ENCODE measurements at regions not wholly inside any gene's neighbourhood (a gene's known extent, or its start where the extent isn't known, plus 50 kb on each side); places are given as distances from the start of the nearest gene placed in this dataset.

DNA sequence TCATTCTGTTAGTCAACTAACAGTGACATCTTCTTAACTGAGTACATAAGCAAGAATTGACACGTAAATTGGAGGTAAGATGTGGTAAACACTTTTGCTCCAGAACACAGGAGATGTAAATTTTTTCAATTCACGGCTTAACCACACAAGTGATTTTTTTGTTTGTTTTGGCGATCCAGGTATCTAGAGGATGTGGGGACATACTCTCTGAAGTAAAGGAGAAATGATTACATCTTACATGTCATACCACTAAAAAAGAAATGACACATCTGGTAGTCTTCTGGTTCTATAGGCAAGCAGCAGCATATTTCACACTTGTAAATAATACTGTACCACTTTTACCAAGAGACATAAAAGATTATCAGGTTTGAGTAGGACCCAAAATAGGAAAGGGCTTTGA, 200.3 kb upstream of the ZWINT start:
- TF ChIP-seq, protein P1, sequence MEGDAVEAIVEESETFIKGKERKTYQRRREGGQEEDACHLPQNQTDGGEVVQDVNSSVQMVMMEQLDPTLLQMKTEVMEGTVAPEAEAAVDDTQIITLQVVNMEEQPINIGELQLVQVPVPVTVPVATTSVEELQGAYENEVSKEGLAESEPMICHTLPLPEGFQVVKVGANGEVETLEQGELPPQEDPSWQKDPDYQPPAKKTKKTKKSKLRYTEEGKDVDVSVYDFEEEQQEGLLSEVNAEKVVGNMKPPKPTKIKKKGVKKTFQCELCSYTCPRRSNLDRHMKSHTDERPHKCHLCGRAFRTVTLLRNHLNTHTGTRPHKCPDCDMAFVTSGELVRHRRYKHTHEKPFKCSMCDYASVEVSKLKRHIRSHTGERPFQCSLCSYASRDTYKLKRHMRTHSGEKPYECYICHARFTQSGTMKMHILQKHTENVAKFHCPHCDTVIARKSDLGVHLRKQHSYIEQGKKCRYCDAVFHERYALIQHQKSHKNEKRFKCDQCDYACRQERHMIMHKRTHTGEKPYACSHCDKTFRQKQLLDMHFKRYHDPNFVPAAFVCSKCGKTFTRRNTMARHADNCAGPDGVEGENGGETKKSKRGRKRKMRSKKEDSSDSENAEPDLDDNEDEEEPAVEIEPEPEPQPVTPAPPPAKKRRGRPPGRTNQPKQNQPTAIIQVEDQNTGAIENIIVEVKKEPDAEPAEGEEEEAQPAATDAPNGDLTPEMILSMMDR (conservative IDR thresholded peaks at IDR 0.05; ENCODE audit: low read depth, low read length), result no peak
- no peak overlapping the region for H3K4me3 ChIP-seq (ENCODE audit: low read depth, low read length)
- DNase-seq (ENCODE audit: low read depth), result no peak

DNA sequence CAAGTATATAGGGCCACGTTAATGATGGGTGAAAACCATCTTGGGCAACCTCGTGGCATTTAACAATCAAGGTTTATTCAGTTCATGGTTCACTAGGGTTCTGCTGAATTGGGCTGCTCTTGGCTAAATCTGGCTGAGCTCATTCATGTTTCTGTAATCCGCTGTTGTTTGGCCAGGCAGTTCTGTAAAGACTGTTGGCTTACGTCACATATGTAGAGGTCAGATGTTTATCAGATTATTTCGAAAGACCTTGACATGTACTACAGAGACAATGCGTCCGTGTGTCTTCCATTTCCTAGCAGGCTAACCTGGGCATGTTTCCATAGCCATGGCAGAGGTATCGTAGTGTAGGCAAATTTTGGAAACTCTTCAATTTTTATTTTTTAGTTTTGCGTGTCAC, 190.0 kb upstream of the ZWINT start:
- H3K4me3 ChIP-seq (ENCODE audit: low read depth, low read length), result no peak overlapping the region
- no peak for DNase-seq (ENCODE audit: low read depth)
- TF ChIP-seq, protein P1 (conservative IDR thresholded peaks at IDR 0.05; ENCODE audit: low read depth, low read length), result no peak

DNA sequence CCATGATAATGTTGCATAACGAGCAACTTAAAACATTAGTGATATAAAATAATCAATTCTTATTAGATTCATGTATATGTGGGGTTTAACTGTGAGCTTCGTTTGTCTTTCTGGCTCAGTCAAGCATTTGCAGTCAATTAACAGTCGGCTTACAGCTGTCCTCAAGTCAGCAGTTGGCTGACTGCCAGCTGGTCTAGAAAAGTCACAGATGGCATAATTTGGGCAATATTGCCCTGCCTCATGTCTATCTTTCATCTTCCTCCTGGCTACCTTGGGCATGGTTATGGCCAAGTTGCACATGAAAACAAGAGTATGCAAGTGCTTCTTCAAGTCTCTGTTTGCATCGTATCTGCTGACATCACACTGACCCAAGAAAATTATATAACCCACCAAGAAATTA, 186.1 kb upstream of the ZWINT start:
- no peak for DNase-seq (ENCODE audit: low read depth)
- TF ChIP-seq, protein P1 (conservative IDR thresholded peaks at IDR 0.05; ENCODE audit: low read depth, low read length), result no peak
- no peak overlapping the region for H3K4me3 ChIP-seq (ENCODE audit: low read depth, low read length)

DNA sequence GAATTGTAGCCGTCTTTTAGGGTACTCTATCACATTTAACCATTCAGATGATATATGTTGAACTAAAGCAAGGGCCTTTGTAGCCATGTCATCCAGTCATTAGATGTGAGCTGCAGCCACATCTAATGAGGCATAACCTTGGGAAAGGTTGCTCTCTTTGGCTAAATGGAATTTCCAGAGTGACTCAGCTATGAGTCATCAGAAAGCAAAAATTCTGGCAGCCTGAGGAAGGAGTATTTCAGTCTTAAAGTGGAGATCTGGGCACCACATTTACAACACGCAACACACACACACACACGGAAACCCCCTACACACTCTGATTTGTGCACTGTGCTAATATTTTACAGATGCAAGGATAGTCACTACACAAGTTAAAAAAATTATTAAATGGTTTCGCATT, 176.9 kb upstream of the ZWINT start:
- no peak overlapping the region for H3K4me3 ChIP-seq (ENCODE audit: low read depth, low read length)
- peak; percentile 98 for DNase-seq (ENCODE audit: low read depth)
- TF ChIP-seq, protein P1 (conservative IDR thresholded peaks at IDR 0.05; ENCODE audit: low read depth, low read length), result no peak

DNA sequence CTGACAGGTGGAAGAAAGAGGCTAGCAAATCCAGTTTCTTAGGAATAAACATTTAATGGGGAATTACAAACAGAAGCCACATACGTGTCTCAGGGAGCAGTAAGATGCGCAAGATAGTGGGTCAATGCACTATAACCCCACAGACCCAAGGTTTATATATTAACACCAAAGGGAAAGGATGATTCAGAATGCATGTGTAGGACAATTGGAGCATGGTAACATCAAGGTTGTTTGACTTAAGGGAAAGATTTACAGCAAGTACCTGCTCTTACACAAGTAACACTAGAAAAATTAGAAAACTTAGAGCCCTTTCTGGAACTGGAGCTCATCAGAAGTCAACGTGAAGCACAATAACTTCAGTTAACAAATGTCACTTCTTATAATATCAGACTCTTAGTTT, 161.1 kb upstream of the ZWINT start:
- H3K4me3 ChIP-seq (ENCODE audit: low read depth, low read length), result no peak overlapping the region
- no peak for DNase-seq (ENCODE audit: low read depth)
- TF ChIP-seq, protein P1 (conservative IDR thresholded peaks at IDR 0.05; ENCODE audit: low read depth, low read length), result no peak

DNA sequence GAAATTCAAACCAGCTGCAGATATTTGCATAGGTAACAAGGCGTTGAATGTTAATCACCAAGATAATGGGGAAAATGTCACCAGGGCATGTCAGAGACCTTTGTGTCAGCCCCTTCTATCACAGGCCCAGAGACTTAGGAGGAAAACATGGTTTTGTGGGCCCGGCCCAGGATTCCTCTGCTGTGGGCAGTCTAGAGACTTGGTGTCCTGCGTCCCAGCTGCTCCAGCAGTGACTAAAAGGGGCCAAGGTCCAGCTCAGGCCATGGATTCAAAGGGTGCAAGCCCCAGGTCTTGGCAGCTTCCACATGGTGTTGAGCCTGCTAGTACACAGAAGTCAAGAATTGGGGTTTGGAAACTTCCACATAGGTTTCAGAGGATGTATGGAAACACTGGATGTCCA, 147.5 kb upstream of the ZWINT start:
- H3K4me3 ChIP-seq (ENCODE audit: low read depth, low read length), result no peak overlapping the region
- no peak for DNase-seq (ENCODE audit: low read depth)
- TF ChIP-seq, protein P1 (conservative IDR thresholded peaks at IDR 0.05; ENCODE audit: low read depth, low read length), result no peak

DNA sequence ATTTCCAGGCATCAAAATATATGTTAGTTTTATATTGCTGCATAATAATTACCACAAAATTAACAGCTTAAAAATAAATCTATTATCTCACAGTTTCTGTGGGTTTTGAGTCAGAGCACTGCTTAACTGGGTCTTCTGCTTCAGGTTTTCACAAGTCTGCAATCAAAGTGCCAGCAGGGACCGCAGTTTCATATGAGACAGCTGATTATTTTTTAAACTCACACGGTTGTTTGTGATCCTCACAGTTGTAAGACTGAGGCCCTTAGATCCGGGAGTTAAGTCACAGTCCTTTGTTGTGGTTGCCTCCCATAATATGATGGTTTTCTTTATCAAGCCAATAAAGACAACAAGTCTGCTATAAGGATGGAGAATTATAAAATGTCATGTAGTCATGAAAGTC, 146.0 kb upstream of the ZWINT start:
- H3K4me3 ChIP-seq (ENCODE audit: low read depth, low read length), result no peak overlapping the region
- no peak for DNase-seq (ENCODE audit: low read depth)
- TF ChIP-seq, protein P1 (conservative IDR thresholded peaks at IDR 0.05; ENCODE audit: low read depth, low read length), result no peak

Data from epithelial cell of proximal tubule (primary cell).